ENCODE measurements at regions not wholly inside any gene's neighbourhood (a gene's known extent, or its start where the extent isn't known, plus 50 kb on each side); places are given as distances from the start of the nearest gene placed in this dataset.

- intact Hi-C loops (cut with micrococcal nuclease) = no loop called here
These were observed 190.7 kb upstream of the RUNX1 start for GRCh38 chr21:35239811-35240219.

DNA sequence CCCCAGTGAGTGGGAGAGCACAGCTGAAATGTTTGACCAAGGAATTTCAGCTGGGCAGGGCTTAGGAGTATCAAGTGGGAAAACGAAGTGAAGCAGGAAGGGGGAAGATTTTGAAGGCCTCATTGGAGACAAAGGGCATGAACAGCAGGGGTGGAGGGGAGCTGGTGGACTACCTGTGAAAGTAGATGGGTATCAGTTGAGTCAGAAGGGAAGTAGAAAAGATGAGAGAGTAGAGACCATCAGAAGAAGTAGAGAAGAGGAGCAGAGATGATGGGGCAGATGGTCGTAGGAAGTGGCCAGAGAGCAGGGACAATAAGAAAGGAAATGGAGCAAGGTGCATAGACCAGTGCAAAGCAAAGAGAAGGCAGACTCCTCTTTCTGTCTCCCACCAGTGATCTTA is 189.0 kb upstream of the RUNX1 start:
- intact Hi-C loops (cut with micrococcal nuclease) = no loop called here

DNA sequence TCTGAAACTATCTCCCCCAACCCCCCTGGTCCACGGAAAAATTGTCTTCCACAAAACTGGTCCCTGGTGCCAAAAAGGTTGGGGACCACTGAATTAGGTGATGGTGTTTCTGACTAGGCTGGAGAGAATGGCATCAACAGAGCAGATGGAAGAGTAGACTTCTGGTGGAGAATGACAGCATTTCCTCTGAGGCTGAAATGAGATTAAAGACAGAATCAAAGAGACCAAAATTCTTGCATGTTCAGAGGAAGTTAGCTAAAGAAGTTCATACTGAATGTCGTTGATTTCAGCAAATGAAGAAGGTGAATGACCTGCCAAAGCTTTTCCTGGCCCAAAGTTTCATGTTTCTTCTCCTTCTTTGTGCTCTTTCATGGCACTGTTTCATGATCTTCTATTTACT is 188.2 kb upstream of the RUNX1 start:
- intact Hi-C loops (cut with micrococcal nuclease) = no loop called here

GRCh38 chr21:35236090-35236489 is 187.0 kb upstream of the RUNX1 start:
- intact Hi-C loops (cut with micrococcal nuclease) = no loop called here

- intact Hi-C loops (cut with micrococcal nuclease) = no loop called here
These were observed 185.6 kb upstream of the RUNX1 start for GRCh38 chr21:35234725-35235124.

DNA sequence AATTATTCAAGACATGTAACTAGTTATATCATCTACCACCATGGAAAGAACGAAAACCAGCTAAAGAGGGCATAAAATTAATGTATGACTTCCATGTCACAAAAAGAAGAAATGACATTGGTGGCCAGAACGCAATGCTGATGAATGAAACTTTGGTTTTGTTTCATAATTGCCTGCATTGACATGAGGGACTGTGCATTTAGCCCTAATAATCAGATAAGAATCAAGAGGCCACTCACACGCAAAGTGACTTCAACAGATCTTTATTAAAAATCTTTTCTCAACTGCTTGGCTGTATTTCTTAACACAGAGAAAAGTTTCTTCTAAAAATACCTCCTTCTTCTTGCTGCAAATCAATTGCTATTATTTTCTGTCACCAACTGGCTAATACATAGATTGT is 184.7 kb upstream of the RUNX1 start:
- intact Hi-C loops (cut with micrococcal nuclease) = no loop called here

GRCh38 chr21:35232545-35233176 is 183.6 kb upstream of the RUNX1 start:
- intact Hi-C loops (cut with micrococcal nuclease) = no loop called here

- intact Hi-C loops (cut with micrococcal nuclease) = no loop called here
These were observed 182.0 kb upstream of the RUNX1 start for GRCh38 chr21:35231090-35231489.

DNA sequence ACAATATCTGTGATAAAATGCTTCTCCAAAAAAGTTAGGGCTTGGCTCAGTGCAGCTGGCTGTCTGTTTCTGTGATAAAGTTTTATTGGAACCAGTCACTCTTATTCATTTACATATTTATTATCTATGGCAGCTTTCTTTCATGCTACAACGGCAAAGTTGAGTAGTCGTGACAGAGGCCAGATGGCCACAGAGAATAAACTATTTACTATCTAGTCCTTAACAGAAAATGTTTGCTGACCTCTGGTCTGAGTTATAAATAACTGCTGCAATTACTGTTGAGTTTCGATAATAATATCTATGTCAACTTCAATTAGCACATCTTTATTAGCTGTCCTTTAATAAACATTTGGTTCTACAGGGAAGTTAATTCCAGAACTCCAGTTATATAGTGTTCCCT is 180.2 kb upstream of the RUNX1 start:
- intact Hi-C loops (cut with micrococcal nuclease) = loop anchor here (5.0 kb wide), 1 partner anchor 132 kb away; no protein-coding TSS in a partner anchor

- intact Hi-C loops (cut with micrococcal nuclease) = loop anchor here (1.0 to 5.0 kb wide), 4 partner anchors 130 to 337 kb away; no protein-coding TSS in a partner anchor
These were observed 178.7 kb upstream of the RUNX1 start for GRCh38 chr21:35227786-35228185.

DNA sequence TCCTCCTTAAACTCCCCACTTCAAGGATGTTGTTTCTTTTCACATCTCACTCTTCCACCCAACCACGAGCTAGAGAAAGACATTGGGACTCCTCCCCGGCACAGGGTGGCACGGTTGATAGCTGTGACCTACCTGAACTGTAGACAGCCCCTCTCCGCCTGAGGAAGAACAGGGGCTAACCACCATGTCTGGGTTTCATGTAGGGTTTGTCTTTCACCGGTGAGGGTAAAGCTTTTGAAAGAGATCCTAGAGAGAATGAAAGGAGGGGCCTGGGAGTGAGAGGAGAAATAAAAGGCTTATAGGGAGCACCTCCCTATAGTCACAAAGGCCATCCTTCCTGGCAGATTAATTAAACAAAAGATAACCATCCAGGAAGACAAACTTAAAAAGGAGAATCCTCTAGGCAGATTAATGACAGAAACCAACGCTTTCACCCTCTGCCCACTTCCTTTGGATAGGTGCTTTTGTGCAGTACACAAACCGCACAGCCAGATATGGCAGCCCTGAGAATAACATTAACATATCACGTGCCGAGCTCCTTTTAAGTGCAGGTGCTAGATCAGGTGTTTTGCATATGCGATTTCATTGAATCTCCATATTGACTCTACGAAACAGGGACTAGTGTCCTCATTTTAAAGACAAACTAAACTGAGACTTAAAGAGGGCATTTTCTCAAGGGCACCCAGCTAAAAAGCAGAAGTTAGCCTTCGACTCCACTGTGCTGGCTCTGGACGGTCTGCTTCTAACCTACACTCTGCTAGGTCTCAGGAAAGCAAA is 178.1 kb upstream of the RUNX1 start:
- intact Hi-C loops (cut with micrococcal nuclease) = loop anchor here (1.0 to 5.0 kb wide), 4 partner anchors 130 to 337 kb away; no protein-coding TSS in a partner anchor

- intact Hi-C loops (cut with micrococcal nuclease) = loop anchor here (2.0 to 5.0 kb wide), 2 partner anchors 129 to 176 kb away; no protein-coding TSS in a partner anchor
These were observed 177.2 kb upstream of the RUNX1 start for GRCh38 chr21:35226328-35226727.

DNA sequence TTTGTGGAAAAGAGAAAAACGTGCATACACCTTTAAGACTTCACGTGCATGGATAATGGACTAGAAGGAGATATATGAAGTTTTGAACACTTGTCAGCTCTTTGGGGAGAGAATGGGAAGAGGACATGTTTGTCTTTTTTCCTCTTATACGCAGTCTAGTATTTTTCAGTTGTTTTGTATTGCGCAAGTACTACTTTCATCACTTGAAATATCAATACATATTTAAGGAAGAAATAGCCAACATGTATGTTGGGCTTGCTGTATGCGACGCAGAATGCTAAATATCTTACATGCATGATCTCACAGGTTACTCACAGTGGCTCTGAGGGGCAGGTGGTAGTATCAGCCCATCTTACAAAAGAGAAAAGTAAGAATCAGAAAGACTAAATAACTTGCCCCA is 176.5 kb upstream of the RUNX1 start:
- intact Hi-C loops (cut with micrococcal nuclease) = loop anchor here (5.0 kb wide), 1 partner anchor 128 kb away; no protein-coding TSS in a partner anchor

GRCh38 chr21:35223480-35224156 is 174.5 kb upstream of the RUNX1 start:
- intact Hi-C loops (cut with micrococcal nuclease) = loop anchor here (2.0 to 5.0 kb wide), 4 partner anchors 51 to 335 kb away; no protein-coding TSS in a partner anchor

DNA sequence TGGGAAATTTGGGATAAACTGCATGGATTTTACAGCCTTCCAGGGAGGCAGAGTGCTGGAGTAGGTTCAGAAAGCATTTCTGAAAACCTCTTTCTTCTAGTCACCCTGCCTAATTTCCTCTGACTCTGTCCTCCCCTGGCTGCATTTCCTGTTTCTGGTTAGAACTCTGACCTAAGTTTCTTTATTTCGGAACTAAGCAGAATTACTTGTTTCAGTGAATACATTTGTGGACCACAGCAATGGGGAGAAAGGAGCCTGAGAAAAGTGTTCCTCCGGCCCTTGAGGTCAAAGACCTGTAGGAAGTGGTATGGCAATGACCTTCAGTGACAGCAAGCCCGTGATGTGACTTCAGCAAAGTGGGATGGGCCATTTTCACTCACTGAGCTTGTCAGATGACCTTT is 173.4 kb upstream of the RUNX1 start:
- intact Hi-C loops (cut with micrococcal nuclease) = loop anchor here (2.0 to 5.0 kb wide), 4 partner anchors 50 to 334 kb away; no protein-coding TSS in a partner anchor

DNA sequence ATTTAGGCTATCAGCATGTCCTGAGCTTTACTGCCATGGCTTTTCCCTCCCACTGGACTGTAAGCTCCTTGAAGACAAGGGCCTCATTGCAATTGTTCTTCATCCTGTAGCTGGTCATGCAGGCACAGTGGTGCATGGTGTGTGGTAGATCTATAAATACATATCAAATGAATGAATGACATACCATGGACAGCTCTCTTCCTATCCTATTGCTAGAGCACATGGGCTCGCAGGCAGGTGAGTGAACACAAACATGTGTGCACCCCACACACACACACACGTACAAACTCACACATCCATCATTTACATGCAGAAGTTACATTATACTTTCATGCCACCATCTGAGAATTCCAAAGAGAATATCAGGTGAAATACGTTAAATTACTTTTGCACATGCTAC is 172.9 kb upstream of the RUNX1 start:
- intact Hi-C loops (cut with micrococcal nuclease) = loop anchor here (2.0 to 5.0 kb wide), 4 partner anchors 50 to 333 kb away; no protein-coding TSS in a partner anchor

DNA sequence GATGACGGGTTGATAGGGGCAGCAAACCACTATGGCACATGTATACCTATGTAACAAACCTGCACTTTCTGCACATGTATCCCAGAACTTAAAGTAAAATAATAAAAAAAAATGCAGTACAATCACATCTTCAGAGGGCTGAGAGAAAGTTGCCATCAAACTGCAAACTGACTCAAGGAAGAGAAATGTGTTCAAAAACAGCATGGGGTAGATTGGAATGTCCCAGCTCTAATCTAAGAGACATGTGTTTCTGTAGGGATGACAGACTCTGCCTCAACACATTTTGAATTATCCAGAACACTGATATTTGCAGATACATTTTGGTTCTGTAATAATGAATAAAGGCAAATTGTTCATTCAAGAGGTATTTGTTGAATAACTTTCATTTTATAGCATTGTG is 171.2 kb upstream of the RUNX1 start:
- intact Hi-C loops (cut with micrococcal nuclease) = loop anchor here (5.0 kb wide), 2 partner anchors 48 to 122 kb away; no protein-coding TSS in a partner anchor

- intact Hi-C loops (cut with micrococcal nuclease) = loop anchor here (5.0 kb wide), 2 partner anchors 47 to 123 kb away; no protein-coding TSS in a partner anchor
These were observed 170.6 kb upstream of the RUNX1 start for GRCh38 chr21:35219719-35220118.

DNA sequence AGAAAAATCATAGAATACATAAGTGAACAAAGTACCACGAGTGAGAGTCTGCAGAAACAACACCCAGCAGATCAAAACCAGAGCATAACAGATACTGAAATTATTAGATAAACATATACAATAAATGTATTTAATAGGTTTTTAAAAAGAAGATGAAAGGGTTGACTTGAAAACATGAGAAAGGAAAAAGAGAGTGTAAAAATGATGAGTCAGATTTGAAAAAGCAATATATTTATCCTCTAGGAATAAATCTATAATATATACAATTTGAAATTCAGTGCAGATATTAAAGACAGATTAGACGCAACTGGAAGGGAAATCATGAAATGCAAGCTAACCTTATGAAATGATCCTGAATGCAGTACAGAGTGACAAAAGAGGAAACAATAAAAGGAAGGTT is 170.2 kb upstream of the RUNX1 start:
- intact Hi-C loops (cut with micrococcal nuclease) = no loop called here

DNA sequence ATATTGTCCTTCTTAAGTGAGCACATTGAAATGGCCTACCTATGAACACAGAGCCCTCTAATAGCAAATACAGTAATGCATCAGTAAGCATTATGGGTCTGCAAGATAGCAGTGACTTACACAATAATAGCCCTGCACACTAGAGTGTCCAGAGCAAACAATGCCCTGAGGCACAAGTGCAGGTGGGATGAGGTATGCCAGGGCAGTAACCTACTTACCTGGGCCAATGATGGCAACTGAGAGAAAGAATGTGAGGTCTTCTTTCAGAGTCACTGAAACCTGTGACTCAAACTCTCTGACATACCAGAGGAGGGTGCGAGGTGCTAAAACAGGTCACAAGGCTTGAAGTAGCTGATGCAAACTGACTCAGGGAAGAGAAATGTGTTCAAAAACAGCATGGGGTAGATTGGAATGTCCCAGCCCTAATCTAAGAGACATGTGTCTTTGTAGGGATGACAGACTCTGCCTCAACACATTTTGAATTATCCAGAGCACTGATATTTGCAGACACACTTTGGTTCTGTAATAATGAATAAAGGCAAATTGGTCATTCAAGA is 168.5 kb upstream of the RUNX1 start:
- intact Hi-C loops (cut with micrococcal nuclease) = no loop called here

DNA sequence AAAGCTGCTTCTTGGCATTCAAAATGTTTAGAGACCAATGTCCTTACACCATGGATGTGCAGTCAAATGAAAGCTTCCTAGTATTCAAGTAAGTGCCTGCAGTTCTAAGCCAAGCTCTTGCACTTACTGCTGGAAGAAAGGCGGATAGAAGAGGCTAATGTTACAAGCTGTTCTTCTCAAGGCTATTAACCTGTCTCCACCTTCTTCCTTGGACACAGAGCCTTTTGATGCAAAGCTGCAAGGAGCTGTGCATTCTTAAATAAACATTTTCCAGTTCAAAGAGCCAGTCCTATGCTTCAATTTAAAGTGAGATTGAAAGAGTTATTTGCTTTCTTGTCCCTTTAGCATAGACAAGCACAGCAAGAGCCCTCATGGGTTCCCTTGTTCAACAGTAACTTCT is 167.9 kb upstream of the RUNX1 start:
- intact Hi-C loops (cut with micrococcal nuclease) = no loop called here
